H1 (cell line): ENCODE measurements at regions not wholly inside any gene's neighbourhood (a gene's known extent, or its start where the extent isn't known, plus 50 kb on each side); places are given as distances from the start of the nearest gene placed in this dataset.

ENCODE experiments used
- CTCF ChIA-PET: fragments of 300-600 bp; sonication (Branson Sonifier 250); formaldehyde crosslinking; loops from one replicate; lab custom pipeline; 2021; ENCODE audit not compliant: partially characterized antibody; lab: Charles Lee
- POLR2A ChIA-PET: fragments of 300-600 bp; sonication (Branson Sonifier 250); formaldehyde crosslinking; loops from one replicate; lab custom pipeline; 2021; ENCODE audit warnings: inconsistent platforms; ENCODE audit not compliant: partially characterized antibody; lab: Charles Lee
- DNase-seq, 2 experiments: peaks; one replicate each; pipeline versions ENCODE4 v3.0.0 to v3.0.0-alpha.2; 2010 to 2022; ENCODE audit warnings: low spot score in 2 of 2, low read depth in 1 of 2, mixed read lengths in 1 of 2
- FAIRE-seq: peaks from 2 replicates; lab custom pipeline; 2011; peaks lifted over from hg19 to GRCh38; lab: Jason Lieb, UNC
- H2AFZ ChIP-seq: 2 replicates; pipeline ENCODE4 v1.8.1; 2012; ENCODE audit warnings: low read length, inconsistent platforms
- H2AK5ac ChIP-seq: 2 replicates; pipeline ENCODE4 v1.6.1; 2013; ENCODE audit warnings: low read depth, low read length
- H2BK120ac ChIP-seq: replicated peaks from 2 replicates; pipeline ENCODE3; 2013; ENCODE audit warnings: low read depth, low read length, inconsistent platforms
- H2BK12ac ChIP-seq: 2 replicates; pipeline ENCODE4 v1.6.1; 2013; ENCODE audit warnings: low read depth, low read length
- H2BK15ac ChIP-seq: 2 replicates; pipeline ENCODE4 v1.6.1; 2013; ENCODE audit warnings: low read length
- H2BK20ac ChIP-seq: 2 replicates; pipeline ENCODE4 v1.6.1; 2013; ENCODE audit warnings: low read length
- H2BK5ac ChIP-seq: 2 replicates; pipeline ENCODE4 v1.6.1; 2013; ENCODE audit warnings: low read depth, low read length
- H3K14ac ChIP-seq: 2 replicates; pipeline ENCODE4 v1.6.1; 2013; ENCODE audit warnings: inconsistent platforms; ENCODE audit not compliant: insufficient read length
- H3K18ac ChIP-seq: 2 replicates; pipeline ENCODE4 v1.6.1; 2013; ENCODE audit warnings: low read length; ENCODE audit errors: extremely low read depth
- H3K23ac ChIP-seq: 2 replicates; pipeline ENCODE4 v1.6.1; 2013; ENCODE audit warnings: inconsistent platforms; ENCODE audit not compliant: insufficient read length
- H3K23me2 ChIP-seq: 2 replicates; pipeline ENCODE4 v1.6.1; 2013; ENCODE audit warnings: low read depth, low read length
- H3K27ac ChIP-seq: 2 replicates; pipeline ENCODE4 v1.6.1; 2011; ENCODE audit warnings: low read depth, low read length, inconsistent platforms
- H3K27me3 ChIP-seq, 4 experiments: replicated peaks in 1 of 4; 1 replicate in 1 of 4; 2 replicates in 3 of 4; pipeline versions ENCODE4 v1.6.1 to v1.8.1; 2011 to 2013; ENCODE audit warnings: low read length in 3 of 4, mild to moderate bottlenecking in 3 of 4, inconsistent platforms in 2 of 4, mixed read lengths in 2 of 4, moderate library complexity in 1 of 4; ENCODE audit not compliant: control insufficient read depth in 3 of 4, insufficient read depth in 3 of 4; ENCODE audit errors: extremely low read depth in 1 of 4
- H3K36me3 ChIP-seq, 4 experiments: 2 replicates each; pipeline versions ENCODE4 v1.6.1 to v1.8.1; 2011 to 2013; ENCODE audit warnings: mild to moderate bottlenecking in 4 of 4, low read length in 3 of 4, moderate library complexity in 2 of 4, control low read depth in 1 of 4, inconsistent platforms in 1 of 4; ENCODE audit not compliant: insufficient read depth in 4 of 4, control insufficient read depth in 2 of 4
- H3K4ac ChIP-seq: replicated peaks from 2 replicates; pipeline ENCODE3; 2013; ENCODE audit warnings: low read length, low read depth, mixed read lengths, inconsistent platforms; ENCODE audit not compliant: insufficient read length
- H3K4me1 ChIP-seq, 4 experiments: replicated peaks in 1 of 4; 1 replicate in 1 of 4; 2 replicates in 3 of 4; pipeline versions ENCODE4 v1.6.1 to v1.8.1; 2011 to 2013; ENCODE audit warnings: low read length in 3 of 4, inconsistent platforms in 2 of 4, mixed read lengths in 1 of 4; ENCODE audit not compliant: insufficient read depth in 4 of 4, control insufficient read depth in 3 of 4
- H3K4me2 ChIP-seq, 2 experiments: 2 replicates each; pipeline versions ENCODE4 v1.6.1 to v1.8.1; 2011 to 2013; ENCODE audit warnings: low read depth in 2 of 2, low read length in 2 of 2, control low read depth in 1 of 2, inconsistent platforms in 1 of 2, mild to moderate bottlenecking in 1 of 2; ENCODE audit not compliant: insufficient read depth in 1 of 2
- H3K4me3 ChIP-seq, 4 experiments: fragments of 200-600, 300-600 bp in 1 of 4; sonication (generic), shearing (Covaris generic), sonication (Bioruptor Twin) in 1 of 4; 2 replicates each; pipeline versions ENCODE4 v1.5.1 to v1.8.1; 2011 to 2016; ENCODE audit warnings: low read length in 4 of 4, low read depth in 3 of 4, control low read depth in 2 of 4, inconsistent platforms in 2 of 4, mild to moderate bottlenecking in 2 of 4, mixed read lengths in 1 of 4, moderate library complexity in 1 of 4; ENCODE audit not compliant: insufficient read depth in 2 of 4; ENCODE audit errors: extremely low read depth in 1 of 4
- H3K56ac ChIP-seq: replicated peaks from 2 replicates; pipeline ENCODE3; 2013; ENCODE audit warnings: low read depth, mild to moderate bottlenecking, mixed read lengths, low read length, inconsistent platforms; ENCODE audit not compliant: insufficient read length
- H3K79me1 ChIP-seq: 2 replicates; pipeline ENCODE4 v1.6.1; 2013; ENCODE audit warnings: low read depth, low read length, control low read depth
- H3K79me2 ChIP-seq, 2 experiments: 2 replicates each; pipeline versions ENCODE4 v1.6.1 to v1.8.1; 2012 to 2013; ENCODE audit warnings: low read length in 2 of 2, mild to moderate bottlenecking in 2 of 2, inconsistent platforms in 1 of 2; ENCODE audit not compliant: insufficient read depth in 2 of 2, control insufficient read depth in 1 of 2
- H3K9ac ChIP-seq, 4 experiments: replicated peaks in 1 of 4; 1 replicate in 1 of 4; 2 replicates in 3 of 4; pipeline versions ENCODE4 v1.6.1 to v1.8.1; 2011 to 2013; ENCODE audit warnings: low read depth in 3 of 4, low read length in 3 of 4, control low read depth in 2 of 4, mild to moderate bottlenecking in 2 of 4, moderate library complexity in 2 of 4, inconsistent platforms in 1 of 4; ENCODE audit errors: extremely low read depth in 1 of 4
- H3K9me3 ChIP-seq, 2 experiments: 2 replicates each; pipeline versions ENCODE4 v1.6.1 to v1.8.1; 2012 to 2013; ENCODE audit warnings: mild to moderate bottlenecking in 2 of 2, moderate library complexity in 2 of 2, control low read depth in 1 of 2, inconsistent platforms in 1 of 2, low read depth in 1 of 2, low read length in 1 of 2, mixed read lengths in 1 of 2; ENCODE audit not compliant: insufficient read depth in 2 of 2
- H4K20me1 ChIP-seq, 2 experiments: replicated peaks in 1 of 2; 2 replicates each; pipeline versions ENCODE3 to v1.8.1; 2011 to 2013; ENCODE audit warnings: inconsistent platforms in 2 of 2, low read length in 2 of 2, mild to moderate bottlenecking in 1 of 2; ENCODE audit not compliant: insufficient read depth in 2 of 2, control insufficient read depth in 1 of 2
- H4K5ac ChIP-seq: 2 replicates; pipeline ENCODE4 v1.6.1; 2013; ENCODE audit warnings: low read length, low read depth, mixed read lengths, inconsistent platforms; ENCODE audit not compliant: insufficient read length
- H4K8ac ChIP-seq: 2 replicates; pipeline ENCODE4 v1.8.0; 2013; ENCODE audit warnings: mild to moderate bottlenecking, moderate library complexity, low read length, inconsistent platforms; ENCODE audit not compliant: insufficient read depth; ENCODE audit errors: extremely low read depth
- H4K91ac ChIP-seq: replicated peaks from 2 replicates; pipeline ENCODE3; 2013; ENCODE audit warnings: low read length, mixed read lengths, inconsistent platforms; ENCODE audit not compliant: insufficient read length
- WGBS, 2 experiments: shearing (Covaris generic) in 1 of 2; methylation state at CpG; one replicate each; pipeline versions ENCODE4 v1.1.6 to v1.1.7; 2013 to 2015; ENCODE audit warnings: low lambda C conversion rate in 2 of 2, mixed read lengths in 2 of 2, inconsistent platforms in 1 of 2, low coverage in 1 of 2, missing lambda C conversion rate in 1 of 2; ENCODE audit not compliant: insufficient replicate concordance in 2 of 2, insufficient coverage in 1 of 2, insufficient read length in 1 of 2; ENCODE audit errors: extremely low coverage in 1 of 2, missing lambda C conversion rate in 1 of 2; 5-methylcytosine and 5-hydroxymethylcytosine counted together

GRCh38 chr2:150129921-150130575 is 357.4 kb downstream of the RND3 start:
- no peak overlapping the region for H3K4me3 ChIP-seq
- no peak overlapping the region for H3K14ac ChIP-seq
- H4K20me1 ChIP-seq, result no peaks in the 10 kb centered on the region
- H3K9ac ChIP-seq, result no peak overlapping the region
- H3K79me2 ChIP-seq, result no peaks in the 10 kb centered on the region
- no peaks in the 10 kb centered on the region for H3K79me1 ChIP-seq
- H3K18ac ChIP-seq, result no peak overlapping the region
- no peak overlapping the region for H2AK5ac ChIP-seq
- H4K5ac ChIP-seq, result no peak overlapping the region
- peaks cover 0 to 8% (median 1%) of the 10 kb centered on the region in 4 experiments; a peak in 3 of 7 replicates for H3K4me1 ChIP-seq
- H3K56ac ChIP-seq, result no peak overlapping the region
- no peak overlapping the region for H3K23ac ChIP-seq
- H4K91ac ChIP-seq, result no peak overlapping the region
- H2BK5ac ChIP-seq, result no peak overlapping the region
- 90% methylated on average over 5 of the region's 5 CpGs; no CpG with 5 or more reads in 1 of the 2 experiments for WGBS, 2 experiments
- no peak overlapping the region for H3K27ac ChIP-seq
- no peaks in the 10 kb centered on the region for H3K23me2 ChIP-seq
- H4K8ac ChIP-seq, result no peak overlapping the region
- H3K36me3 ChIP-seq, result no peaks in the 10 kb centered on the region
- H3K4ac ChIP-seq, result no peak overlapping the region
- no peak overlapping the region for H2BK20ac ChIP-seq
- H3K27me3 ChIP-seq, result peaks cover 0 to 1% (median 0%) of the 10 kb centered on the region in 4 experiments; a peak in 1 of 7 replicates
- H2BK12ac ChIP-seq, result no peak overlapping the region
- H3K4me2 ChIP-seq, result no peak overlapping the region
- H2AFZ ChIP-seq, result no peak overlapping the region
- H2BK120ac ChIP-seq, result no peak overlapping the region
- H2BK15ac ChIP-seq, result no peak overlapping the region
- FAIRE-seq, result no peak
- peaks cover 0 to 4% of the 10 kb centered on the region in 2 experiments; a peak in 1 of 4 replicates for H3K9me3 ChIP-seq
- ChIA-PET CTCF (no interaction called here), POLR2A (no interaction called here)
- no peak for DNase-seq
